GM20000 (cell line): ENCODE measurements at regions not wholly inside any gene's neighbourhood (a gene's known extent, or its start where the extent isn't known, plus 50 kb on each side); places are given as distances from the start of the nearest gene placed in this dataset.

ENCODE experiments used
- DNase-seq: peaks from one replicate; pipeline ENCODE4 v3.0.0; 2012; ENCODE audit warnings: low spot score
- CTCF ChIP-seq: IDR thresholded peaks from 2 replicates; pipeline ENCODE4 v1.5.1; 2012; ENCODE audit warnings: mild to moderate bottlenecking, control low read depth; ENCODE audit errors: extremely low read depth, missing control alignments

- TF ChIP-seq CTCF, result no peak
- DNase-seq, result no peak
These were observed 96.7 kb upstream of the CCDC196 start for GRCh38 chr14:66389481-66389880.

- peak; percentile 44 for DNase-seq
- no peak for TF ChIP-seq CTCF
These were observed 90.9 kb upstream of the CCDC196 start for GRCh38 chr14:66395300-66395699.

GRCh38 chr14:66396164-66396563 is 90.0 kb upstream of the CCDC196 start:
- no peak for DNase-seq
- no peak for TF ChIP-seq CTCF

- no peak for DNase-seq
- no peak for TF ChIP-seq CTCF
These were observed 87.7 kb upstream of the CCDC196 start for GRCh38 chr14:66398437-66398836.

GRCh38 chr14:66401449-66402095 is 84.6 kb upstream of the CCDC196 start:
- TF ChIP-seq CTCF, result peak; percentile 30
- DNase-seq, result no peak

- TF ChIP-seq CTCF, result peak; percentile 6
- peak; percentile 22 for DNase-seq
These were observed 83.0 kb upstream of the CCDC196 start for GRCh38 chr14:66403183-66403582.

GRCh38 chr14:66404051-66404545 is 82.1 kb upstream of the CCDC196 start:
- DNase-seq, result no peak
- TF ChIP-seq CTCF, result no peak
